A673 (cell line): ENCODE measurements at regions not wholly inside any gene's neighbourhood (a gene's known extent, or its start where the extent isn't known, plus 50 kb on each side); places are given as distances from the start of the nearest gene placed in this dataset.

Experiments
- CTCF ChIP-seq: fragments of 300-800, 200-600 bp; sonication (generic); conservative IDR thresholded peaks from 2 replicates; pipeline ENCODE4 v1.5.1; 2017; ENCODE audit warnings: low read depth, mild to moderate bottlenecking, antibody characterized with exemption, low read length, moderate library complexity, mixed read lengths
- EZH2 ChIP-seq: fragments of 200-600 bp; sonication (generic); IDR thresholded peaks from 2 replicates; pipeline ENCODE4 v1.6.1; 2017; ENCODE audit warnings: borderline replicate concordance, low read depth, mild to moderate bottlenecking, mixed read lengths, antibody characterized with exemption, low read length; ENCODE audit not compliant: poor library complexity, severe bottlenecking

GRCh38 chr13:105545811-105546210 lies 989.7 kb downstream of the EFNB2 start:
- TF ChIP-seq CTCF (no peak), EZH2 (no peak)
